ENCODE measurements at regions not wholly inside any gene's neighbourhood (a gene's known extent, or its start where the extent isn't known, plus 50 kb on each side); places are given as distances from the start of the nearest gene placed in this dataset.

DNA sequence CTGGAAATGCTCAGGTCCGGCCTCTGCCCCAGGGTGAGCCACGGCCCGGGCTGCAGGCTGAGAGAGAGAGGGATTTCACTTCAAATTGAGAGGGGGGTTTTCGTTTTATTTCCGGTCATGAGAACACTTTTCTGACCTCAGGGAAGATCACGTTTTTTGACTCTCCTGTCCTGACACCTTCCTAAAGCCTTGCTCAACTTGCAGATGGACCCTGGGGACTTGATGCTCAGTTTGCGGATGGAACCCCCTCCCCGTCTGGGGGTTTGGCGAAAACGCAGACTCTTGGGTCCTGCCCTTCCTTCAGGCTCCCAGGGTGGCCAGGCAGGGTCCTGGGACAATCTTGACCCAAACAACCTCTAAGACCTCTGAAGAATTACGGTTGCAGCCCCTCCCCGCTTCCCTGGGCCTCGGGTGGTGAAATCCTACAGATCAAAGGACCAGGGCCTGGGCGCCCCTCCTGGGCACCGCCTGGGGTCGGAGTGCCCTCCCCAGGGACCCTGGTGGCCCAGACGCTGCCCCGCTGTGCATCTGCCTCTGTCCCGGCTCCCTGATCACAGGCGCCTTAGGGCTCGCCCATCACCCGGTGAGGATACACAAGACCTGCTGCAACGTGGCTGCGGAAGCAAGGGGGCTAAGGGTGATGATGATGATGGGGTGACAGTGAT lies 148.2 kb downstream of the ERMARD start:
- no peak for DNase-seq

DNA sequence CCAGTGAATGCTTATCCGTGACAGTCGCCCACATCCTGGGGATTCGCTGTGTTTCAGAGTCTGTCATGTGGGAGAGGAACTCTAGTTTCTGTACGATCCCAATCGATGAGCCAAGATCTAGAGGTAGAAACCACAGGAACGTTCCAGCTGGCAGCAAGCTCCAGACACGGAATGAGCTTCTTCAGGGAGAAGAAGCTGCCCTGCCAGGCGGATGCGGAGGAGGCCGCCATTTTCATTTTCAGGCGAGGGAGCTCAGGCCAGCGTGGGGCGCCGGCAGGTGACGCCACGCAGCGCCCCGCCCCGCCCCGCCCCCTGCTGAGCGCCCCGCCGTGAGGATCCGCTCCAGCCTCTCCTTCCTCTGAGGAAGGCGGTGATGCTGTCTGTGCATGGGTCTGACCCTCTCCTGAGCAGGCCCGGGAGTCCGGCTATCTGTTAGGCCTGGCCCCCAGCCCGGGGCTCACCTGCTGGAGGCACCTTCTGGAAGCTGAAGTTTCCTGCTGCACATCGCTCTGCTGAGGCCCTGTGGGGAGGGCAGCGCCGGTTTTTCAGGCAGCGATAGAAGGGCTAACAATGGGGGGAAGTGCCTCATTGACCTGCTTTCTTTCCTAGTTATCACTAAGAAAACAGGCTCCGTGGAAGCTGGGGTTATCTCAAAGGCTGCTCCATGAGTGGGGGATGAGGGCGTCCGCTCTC lies 147.5 kb downstream of the ERMARD start:
- DNase-seq, result no peak

DNA sequence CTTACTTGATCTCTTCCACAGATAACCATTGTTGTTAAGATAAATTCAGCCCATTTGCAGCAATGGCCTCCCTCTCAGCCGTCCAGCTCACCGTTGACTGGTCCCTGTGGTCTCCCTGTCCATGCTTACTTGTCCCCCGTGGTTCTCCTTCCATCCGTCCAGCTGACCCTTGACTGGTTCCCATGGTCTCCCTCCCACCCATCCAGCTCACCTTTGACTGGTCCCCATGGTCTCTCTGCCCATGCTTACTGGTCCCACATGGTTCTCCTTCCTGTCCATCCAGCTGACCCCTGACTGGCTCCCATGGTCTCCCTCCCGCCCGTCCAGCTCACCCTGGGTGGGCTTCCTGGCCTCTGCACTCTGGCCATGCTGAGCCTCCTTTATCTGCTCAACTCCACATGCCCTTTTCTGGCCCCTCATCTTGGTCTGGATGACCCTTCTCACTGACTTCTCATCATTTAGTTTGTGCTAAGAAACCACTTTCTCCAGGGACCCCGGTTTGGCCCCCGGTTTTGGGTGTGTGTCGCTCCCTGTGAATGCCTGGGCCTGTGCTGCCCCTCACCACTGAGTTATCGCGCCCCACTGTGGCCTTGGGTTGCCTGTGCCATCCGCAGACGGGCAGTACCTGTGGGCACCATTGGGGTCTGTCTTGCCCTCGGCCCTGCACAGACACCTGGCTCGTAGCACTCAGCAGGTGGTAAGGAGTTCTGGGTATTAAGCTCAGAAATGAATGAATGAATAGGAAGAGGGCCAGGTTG lies 146.4 kb downstream of the ERMARD start:
- DNase-seq, result no peak

DNA sequence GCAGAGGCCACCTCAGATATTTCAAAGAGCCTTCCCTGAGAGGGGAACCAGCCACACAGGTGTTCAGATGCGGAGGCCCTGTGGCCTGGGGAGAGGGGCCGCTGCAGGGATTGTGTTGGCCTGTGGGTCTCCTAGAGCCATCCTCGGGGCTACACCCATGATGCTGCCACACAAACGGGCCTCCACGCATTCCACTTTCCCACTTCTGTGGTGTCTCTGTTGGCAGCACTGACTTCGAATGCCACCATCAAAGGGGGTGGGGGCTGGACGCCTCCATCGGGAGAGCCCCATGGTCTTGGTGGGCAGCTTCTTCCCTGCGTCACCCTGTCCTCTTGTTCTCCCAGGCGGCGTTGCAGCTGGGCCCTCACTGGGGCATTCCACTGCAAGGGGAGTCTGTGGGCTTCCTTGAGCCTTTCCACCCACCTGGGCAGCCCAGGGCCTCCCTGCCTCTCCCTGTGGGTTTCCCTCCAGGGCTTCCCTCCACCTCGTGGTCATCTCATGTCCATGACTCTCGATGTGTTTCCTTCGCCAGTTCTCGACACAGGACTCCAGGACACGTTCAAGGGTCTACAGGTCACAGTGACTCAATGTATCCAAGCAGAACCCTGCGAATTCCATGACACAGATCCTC lies 145.5 kb downstream of the ERMARD start:
- DNase-seq, result no peak

DNA sequence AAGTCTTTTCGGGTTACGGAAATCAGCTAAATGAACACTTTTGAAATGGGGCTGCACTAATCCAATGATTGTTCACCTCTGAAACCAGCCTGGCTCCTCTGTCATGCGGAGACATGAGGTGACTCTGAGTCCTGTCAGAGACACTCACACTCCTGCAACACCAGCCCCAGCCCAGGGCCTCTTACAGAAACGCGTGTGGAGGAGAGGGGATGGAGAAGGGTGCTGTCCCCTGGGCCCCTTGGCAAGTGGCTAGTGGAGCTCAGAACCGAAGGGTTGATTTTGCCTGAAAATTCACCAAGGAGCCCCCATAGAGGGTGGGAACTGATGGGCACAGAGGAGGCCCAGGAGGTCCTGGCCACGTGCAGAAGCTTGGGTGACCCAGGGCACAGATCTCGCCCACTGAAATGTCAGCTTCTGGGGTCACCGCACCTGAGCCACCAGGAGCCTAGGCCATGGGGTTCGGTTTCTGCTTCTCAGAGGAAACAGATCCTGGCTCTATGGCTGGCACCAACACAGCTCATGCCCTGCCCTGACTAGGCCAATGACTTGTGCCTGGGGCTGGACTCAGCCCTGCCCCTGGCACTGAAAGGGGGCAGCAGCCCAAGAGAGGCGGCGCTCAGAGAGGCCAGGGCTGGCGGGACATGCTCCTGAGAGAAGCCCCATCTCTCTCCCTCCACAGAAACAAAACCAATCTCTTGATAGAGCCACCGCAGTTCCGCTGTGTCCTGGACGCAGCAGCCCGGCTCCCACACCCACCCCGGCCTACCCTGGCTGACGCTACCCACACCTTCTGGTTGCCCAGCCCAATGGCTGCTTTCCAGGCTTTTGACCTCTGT lies 144.7 kb downstream of the ERMARD start:
- DNase-seq, result no peak

DNA sequence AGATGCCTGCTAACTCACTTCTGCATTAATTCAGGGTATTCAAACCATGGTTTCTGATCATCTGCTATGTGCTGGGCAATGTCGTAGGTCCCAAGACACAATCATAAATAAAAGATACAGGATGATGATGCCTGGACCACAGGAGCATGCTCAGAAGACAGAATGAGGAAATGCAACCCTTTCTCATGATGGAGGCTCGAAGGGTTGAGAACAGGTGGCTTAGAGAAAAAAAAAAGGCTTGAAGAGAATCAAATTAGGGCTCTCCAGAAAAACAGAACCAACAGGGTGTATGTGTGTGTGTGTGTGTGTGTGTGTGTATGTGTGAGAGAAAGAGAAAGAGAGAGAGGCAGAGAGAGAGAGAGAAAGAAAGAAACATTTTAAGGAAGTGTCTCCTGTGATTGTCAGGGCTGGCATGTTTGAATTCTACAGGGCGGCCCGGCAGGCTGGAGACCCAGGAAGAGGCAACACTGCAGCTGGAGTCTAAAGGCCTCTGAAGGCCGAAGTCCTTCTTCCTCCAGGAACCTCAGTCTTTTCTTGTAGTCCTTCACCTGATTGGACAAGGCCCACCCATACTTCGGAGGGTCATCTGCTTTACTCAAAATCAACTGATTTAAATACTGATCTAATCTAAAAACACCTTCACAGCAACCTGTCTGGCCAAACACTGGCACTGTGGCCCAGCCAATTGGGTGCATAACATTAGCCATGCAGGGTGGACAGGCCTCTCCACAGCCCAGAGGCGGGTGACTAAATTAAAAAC lies 143.8 kb downstream of the ERMARD start:
- DNase-seq, result no peak

DNA sequence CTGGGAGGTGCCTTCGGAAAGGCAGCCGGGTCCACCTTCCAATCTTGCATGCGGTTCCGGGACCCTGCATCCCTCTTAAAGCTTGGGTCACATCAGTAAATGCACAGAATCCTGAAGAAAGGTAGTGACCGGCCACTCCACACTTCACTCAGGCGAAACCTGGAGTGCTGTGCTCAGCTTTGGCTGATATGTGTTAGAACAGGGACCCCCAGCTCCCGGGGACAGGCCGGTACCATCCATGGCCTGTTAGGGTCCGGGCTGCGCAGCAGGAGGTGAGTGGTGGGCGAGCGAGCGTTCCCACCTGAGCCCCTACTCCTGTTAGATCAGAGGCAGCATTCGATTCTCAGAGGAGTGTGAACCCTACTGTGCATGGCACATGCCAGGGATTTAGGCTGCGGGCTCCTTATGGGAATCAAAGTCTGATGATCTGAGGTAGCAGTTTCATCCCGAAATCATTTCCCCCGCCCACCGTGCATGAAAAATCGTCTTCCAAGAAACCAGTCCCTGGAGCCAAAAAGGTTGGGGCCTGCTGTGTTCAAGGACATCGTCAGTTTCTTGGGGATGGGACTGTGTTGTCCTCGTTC lies 143.0 kb downstream of the ERMARD start:
- no peak for DNase-seq

DNA sequence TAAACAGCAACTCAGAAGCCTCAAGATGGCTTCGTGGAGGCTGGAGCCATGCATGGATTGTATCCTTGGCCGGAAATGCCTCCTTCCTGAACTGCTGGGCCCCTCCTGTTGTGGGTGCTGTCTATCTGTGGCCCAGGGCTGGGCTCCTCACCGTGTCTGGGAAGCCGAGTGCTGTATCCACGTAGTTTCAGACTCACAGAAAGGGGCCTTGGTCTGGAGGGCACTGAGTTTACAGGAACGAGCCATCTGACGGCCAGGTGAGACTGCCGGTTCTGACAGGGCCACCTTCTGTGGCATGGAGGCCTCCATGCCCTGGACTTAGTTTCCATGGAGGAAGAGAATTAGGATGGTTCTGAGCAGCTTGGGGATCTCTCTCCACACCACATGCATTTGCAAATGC lies 142.2 kb downstream of the ERMARD start:
- no peak for DNase-seq

DNA sequence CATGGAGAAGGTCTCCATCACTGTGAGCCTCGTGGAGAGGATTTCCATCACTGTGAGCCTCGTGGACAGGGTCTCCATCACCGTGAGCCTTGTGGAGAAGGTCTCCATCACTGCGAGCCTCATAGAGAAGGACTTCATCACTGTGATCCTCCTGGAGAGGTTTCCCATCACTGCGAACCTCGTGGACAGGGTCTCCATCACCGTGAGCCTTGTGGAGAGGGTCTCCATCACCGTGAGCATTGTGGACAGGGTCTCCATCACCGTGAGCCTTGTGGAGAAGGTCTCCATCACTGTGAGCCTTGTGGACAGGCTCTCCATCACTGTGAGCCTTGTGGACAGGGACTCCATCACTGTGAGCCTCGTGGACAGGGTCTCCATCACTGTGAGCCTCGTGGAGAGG lies 140.4 kb downstream of the ERMARD start:
- no peak for DNase-seq

DNA sequence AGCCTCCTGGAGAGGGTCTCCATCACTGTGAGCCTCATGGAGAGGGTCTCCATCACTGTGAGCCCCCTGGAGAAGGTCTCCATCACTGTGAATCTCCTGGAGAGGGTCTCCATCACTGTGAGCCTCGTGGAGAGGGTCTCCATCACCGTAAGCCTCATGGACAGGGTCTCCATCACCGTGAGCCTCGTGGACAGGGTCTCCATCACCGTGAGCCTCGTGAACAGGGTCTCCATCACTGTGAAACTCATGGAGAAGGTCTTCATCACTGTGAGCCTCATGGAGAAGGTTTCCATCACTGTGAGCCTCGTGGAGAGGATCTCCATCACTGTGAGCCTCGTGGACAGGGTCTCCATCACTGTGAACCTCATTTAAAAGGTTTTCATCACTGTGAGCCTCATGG lies 140.0 kb downstream of the ERMARD start:
- no peak for DNase-seq

DNA sequence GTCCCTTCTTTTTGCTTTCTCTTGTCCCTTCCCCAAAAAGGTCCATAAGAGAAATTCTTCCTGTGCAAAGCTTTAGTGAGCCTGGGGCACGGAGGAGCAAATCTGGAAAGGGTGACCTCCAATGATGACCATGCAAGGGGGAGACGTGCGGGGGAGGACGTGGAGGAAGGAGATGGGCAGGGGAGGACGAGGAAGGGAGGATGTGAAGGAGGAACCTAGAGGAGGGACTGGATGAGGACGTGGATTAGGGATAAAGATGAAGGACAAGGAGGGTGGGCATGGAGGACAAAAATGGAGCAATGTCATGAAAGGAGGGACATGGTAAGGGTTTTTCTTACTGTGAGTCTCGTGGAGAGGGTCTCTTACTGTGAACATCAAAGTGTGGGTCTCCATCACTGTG lies 139.5 kb downstream of the ERMARD start:
- DNase-seq, result no peak

DNA sequence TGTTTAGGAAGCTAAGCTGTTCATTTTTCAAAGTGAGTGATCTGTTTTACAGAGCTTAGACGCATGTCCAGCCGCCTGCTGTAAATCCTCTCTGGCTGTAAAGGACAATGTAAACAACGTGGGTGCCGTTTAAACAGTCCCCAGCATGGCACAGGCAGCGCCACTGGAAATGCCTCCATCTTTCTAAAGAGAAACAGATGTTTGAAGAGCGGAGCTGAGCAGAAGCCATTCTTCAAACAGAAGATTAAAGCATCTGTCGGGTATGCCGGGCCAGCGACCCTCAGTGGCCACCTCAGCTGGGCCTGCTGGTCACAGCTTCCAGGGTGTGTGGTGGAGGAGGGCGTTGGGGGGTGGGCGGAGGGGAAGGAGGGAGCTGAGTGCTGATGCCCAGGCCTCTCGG lies 138.6 kb downstream of the ERMARD start:
- no peak for DNase-seq

DNA sequence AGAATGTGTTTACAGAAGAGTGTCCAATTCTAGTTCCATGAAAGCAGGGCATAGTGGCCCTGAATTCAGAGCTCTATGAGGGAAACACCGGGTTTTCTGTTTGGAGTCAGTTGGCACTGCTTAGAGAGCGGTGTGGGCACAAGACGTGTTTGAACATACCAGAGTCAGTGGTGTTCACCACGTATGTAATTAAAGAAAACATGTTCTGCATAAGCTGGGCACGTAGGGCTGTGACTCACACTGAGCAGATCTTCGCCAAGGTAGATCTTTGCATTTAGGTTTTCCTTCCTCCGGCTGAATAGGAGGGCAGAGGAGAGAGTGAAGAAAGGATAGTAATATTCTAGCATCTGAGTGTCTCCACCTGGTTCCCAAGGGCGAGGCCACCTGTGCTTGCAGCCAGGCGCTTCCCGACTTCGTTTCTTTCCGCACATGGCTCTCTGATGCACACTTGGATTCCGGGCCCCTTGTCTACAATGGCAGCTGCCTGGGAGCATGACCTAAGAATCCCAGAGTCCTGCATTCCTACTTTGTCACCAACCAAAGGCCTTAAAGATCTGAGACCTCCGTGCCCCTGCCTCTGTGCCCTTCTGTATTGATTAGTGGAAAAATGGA lies 136.2 kb downstream of the ERMARD start:
- DNase-seq, result no peak

DNA sequence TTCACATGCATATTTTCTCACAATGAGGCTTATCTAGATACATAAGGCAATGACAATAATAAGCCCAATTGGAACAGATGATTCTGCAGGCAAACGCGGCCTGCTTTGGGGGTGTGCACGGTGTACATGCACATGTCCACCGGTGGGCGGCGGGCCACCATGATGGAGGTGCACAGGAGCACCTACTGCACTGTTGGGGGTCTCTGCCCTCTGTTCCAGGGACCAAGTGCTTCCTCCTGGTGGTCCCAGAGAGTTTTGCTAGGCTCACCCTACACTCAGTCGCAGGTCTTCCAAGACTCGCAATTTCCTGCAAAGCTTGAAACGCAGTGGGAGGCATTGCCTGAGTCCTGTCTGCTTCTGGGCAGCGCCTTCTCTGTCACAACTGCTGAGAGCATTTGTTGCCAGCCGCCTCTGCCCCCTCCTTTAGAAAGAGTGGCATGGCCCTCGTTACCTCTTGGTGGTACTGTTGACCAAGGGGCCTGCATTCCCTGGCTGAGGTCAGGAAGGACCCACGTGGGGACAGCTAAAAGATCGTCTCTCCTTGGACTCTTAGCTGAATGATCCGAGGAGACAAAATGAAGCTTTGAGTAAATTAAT lies 135.3 kb downstream of the ERMARD start:
- no peak for DNase-seq

DNA sequence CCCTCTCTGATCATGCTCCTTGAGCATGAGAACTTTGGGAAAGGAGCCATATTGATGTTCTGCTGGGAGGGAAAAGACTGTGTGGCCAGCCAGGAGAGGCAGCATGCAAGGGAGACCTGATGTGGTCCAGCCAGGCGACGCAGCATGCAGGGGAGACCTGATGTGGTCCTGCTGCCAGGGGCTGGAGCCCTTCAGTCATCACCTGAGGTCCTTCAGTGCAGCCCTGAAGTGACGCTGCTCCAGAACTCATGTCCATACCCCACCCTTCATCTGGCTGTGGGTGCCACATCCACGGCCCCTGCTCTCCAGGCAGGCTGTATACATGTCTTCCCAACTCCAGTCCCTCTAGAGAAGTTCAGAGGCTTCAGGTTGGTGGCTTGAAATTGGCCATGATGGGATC lies 134.4 kb downstream of the ERMARD start:
- DNase-seq, result no peak

DNA sequence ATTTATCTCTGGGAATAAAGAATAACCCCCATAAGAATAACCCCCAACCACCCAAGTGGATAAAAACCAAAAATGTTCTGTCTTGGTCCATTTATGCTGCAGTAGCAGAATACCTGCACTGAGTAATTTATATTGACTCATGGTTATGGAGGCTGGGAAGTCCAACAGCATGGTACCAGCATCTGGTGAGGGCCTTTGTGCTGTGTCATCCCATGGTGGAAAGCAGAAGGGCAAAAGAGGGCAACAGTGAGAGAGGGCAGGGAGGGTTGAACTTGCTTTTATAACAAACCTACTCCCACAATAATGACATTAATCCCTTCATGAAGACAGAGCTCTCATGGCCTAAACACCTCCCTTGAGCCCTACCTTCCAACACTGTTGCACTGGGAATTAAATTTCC lies 133.7 kb downstream of the ERMARD start:
- DNase-seq, result no peak

DNA sequence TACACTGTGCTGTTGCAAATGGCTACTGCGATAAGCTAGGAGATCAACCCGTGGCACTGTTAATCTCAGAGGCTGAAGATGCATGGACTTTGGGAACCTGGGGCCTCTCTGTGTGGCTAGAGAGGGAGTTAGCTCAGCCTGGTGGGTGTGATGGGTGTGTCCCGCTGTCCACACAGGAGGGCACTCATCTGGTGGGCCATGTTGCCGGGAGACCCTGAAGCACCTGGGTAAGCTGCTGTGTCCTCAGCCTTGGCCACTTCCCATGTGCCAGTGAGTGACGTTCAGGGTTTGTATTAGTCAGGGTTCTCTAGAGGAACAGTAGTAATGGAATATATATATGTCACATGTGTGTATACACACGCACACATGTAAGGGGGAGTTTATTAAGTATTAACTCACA lies 132.7 kb downstream of the ERMARD start:
- no peak for DNase-seq

DNA sequence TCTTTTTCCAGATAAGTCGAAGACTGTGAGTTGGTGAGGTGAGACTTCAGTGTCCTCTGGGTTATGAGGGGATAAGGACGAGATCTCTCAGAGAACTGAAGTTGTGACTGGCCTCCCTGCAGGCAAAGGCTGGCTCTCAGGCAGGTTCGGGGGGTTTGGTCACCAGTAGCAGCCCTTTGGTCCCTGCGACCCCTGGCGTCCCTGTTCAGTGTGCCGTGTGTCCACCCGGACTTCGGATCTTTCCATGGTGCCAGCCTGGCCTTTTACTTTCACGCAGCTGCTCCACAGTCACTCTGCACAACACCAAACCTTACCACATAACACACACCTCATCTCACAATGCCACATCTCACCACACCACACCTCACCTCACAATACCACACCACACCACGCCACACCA lies 131.9 kb downstream of the ERMARD start:
- no peak for DNase-seq

DNA sequence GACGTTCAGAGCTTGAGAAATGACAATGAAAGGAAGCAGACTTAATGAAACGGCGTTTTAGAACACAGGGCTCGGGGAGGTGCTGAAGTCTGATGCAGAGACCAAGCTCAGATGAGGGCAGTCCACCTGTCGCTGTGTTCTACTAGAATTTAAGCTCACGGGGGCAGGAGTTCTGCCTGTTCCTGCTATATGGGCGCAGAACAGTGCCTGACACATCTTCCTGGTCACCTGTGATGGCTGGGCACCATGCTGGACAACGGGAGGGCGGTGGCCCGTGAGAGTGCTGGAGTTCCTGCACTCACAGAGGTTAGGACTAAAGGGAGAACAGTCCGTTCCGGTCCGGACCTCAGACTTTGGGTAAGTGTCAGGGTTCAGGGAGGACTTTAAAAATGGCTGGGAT lies 130.6 kb downstream of the ERMARD start:
- no peak for DNase-seq

DNA sequence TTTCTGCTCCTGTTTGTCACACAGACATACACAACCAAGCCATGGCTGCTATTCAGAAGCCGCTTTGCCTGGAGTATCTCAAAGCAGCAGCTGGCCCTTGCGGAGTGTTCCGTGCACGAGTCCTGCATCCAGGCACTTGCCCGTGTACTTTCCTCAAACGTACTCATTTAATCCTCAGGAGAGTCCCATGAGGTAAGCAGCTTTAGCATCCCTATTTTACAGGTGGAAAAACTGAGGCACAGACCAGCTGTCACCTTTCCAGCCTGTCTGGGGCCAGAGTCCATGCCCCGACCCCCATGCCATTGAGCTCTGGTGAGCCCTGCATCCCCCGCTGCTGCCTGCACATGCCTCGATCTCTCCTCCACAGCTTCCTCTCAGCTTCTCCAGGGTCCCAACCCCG lies 130.0 kb downstream of the ERMARD start:
- DNase-seq, result no peak

DNA sequence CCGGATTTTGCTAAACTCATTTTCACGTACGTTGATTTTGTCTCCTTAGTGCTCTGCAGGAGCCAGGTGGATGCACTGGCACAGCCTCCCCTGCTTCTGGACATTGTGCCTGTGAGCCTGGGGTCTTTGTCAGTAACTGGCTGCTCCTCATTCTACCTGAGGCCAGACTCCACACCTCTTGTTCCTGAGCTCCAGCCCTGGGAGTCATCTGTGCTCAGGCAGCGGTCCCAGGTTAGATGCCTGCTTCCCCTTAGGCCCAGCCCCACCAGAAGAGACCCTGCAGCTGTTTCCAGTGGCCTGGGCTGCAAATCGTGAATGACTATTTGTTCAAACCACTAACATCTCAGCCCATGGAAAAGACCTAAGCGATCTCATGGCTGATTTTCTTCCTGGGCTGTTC lies 129.1 kb downstream of the ERMARD start:
- DNase-seq, result no peak

Data from NCI-H748 treated with DMSO at 0.1 percent for 48 hours (cell line).